ENCODE measurements at regions not wholly inside any gene's neighbourhood (a gene's known extent, or its start where the extent isn't known, plus 50 kb on each side); places are given as distances from the start of the nearest gene placed in this dataset.

DNA sequence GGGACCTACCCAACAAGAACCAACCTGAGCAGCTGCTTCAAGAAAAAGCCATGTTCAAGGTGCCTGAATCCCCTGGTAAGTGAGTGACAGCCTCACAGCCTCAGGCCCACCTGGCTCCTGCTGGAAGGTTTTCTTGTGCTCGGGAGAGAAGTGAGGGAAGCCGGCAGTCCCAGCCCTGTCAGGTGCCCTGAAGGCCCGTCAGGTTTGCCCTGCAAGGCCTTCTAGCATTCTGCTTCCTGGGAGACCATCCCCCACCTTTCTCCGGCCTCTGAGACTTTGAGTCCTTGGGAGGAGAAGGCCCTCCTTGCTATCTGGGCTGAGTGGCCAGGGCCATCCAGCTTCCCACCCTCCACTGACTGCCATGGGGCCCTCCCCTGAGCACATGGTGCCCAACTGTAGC lies 166.7 kb upstream of the ZNF267 start:
- no peak for TF ChIP-seq CTCF (IDR thresholded peaks at IDR 0.05 in 2 of 3, conservative IDR thresholded peaks at IDR 0.05 in 1 of 3; ENCODE audit: borderline replicate concordance in 1 of 3, insufficient read depth in 1 of 3, low read depth in 2 of 3, low read length in 2 of 3)
- no peak for TF ChIP-seq POLR2AphosphoS5 (IDR thresholded peaks at IDR 0.05; ENCODE audit: low read depth, low read length)
- no peak for TF ChIP-seq REST (IDR thresholded peaks at IDR 0.05; ENCODE audit: low read depth)
- no peak for TF ChIP-seq POLR2A (IDR thresholded peaks at IDR 0.05; ENCODE audit: borderline replicate concordance, extremely low read depth, insufficient read depth, insufficient read length)
- TF ChIP-seq ZNF274 (IDR thresholded peaks at IDR 0.05; ENCODE audit: low read depth, low read length) = no peak
- TF ChIP-seq ELF1 (IDR thresholded peaks at IDR 0.05; ENCODE audit: borderline replicate concordance, low read depth) = no peak
- no peak for TF ChIP-seq SRF (IDR thresholded peaks at IDR 0.05; ENCODE audit: low read depth)
- no peak for TF ChIP-seq EZH2 (IDR thresholded peaks at IDR 0.05)
- no peak for TF ChIP-seq SIN3A (IDR thresholded peaks at IDR 0.05; ENCODE audit: low read depth)
- no peak for TF ChIP-seq CEBPB (IDR thresholded peaks at IDR 0.05; ENCODE audit: low read depth)

All from HCT116 (cell line).